Keratinocyte (primary cell): ENCODE measurements at regions not wholly inside any gene's neighbourhood (a gene's known extent, or its start where the extent isn't known, plus 50 kb on each side); places are given as distances from the start of the nearest gene placed in this dataset.

Source experiments
- DNase-seq: peaks from one replicate; pipeline ENCODE4 v3.0.0-alpha.2; 2011; ENCODE audit warnings: low read depth, missing footprints, low spot score
- FAIRE-seq: peaks from 2 replicates; lab custom pipeline; 2011; peaks lifted over from hg19 to GRCh38; lab: Jason Lieb, UNC
- H2AFZ ChIP-seq: 2 replicates; pipeline ENCODE4 v1.6.0; 2012; ENCODE audit warnings: low read length, control low read depth, inconsistent platforms; ENCODE audit not compliant: control insufficient read depth
- H3K27ac ChIP-seq: 2 replicates; pipeline ENCODE4 v1.5.1; 2011; ENCODE audit warnings: low read length; ENCODE audit not compliant: control insufficient read depth, insufficient read depth
- H3K27me3 ChIP-seq: 3 replicates; pipeline ENCODE4 v1.6.0; 2011; ENCODE audit warnings: low read length; ENCODE audit not compliant: control insufficient read depth, insufficient read depth; ENCODE audit errors: extremely low read depth
- H3K36me3 ChIP-seq, 2 experiments: 2 replicates in 1 of 2; 3 replicates in 1 of 2; pipeline ENCODE4 v1.5.1; 2011; ENCODE audit warnings: low read length in 2 of 2, mild to moderate bottlenecking in 1 of 2; ENCODE audit not compliant: control insufficient read depth in 2 of 2, insufficient read depth in 2 of 2; ENCODE audit errors: extremely low read depth in 1 of 2
- H3K4me1 ChIP-seq: 3 replicates; pipeline ENCODE4 v1.5.1; 2011; ENCODE audit warnings: low read length; ENCODE audit not compliant: control insufficient read depth, insufficient read depth; ENCODE audit errors: extremely low read depth
- H3K4me2 ChIP-seq: 3 replicates; pipeline ENCODE4 v1.6.0; 2011; ENCODE audit warnings: low read depth, low read length; ENCODE audit not compliant: control insufficient read depth, insufficient read depth; ENCODE audit errors: extremely low read depth
- H3K4me3 ChIP-seq, 3 experiments: fragments of 200-600 bp in 1 of 3; sonication (generic) in 1 of 3; 2 replicates in 2 of 3; 3 replicates in 1 of 3; pipeline ENCODE4 v1.5.1; 2011 to 2016; ENCODE audit warnings: low read length in 3 of 3, mild to moderate bottlenecking in 3 of 3, control low read depth in 2 of 3, inconsistent platforms in 1 of 3, low read depth in 1 of 3, mixed read lengths in 1 of 3, mixed run types in 1 of 3, moderate library complexity in 1 of 3; ENCODE audit not compliant: control insufficient read depth in 2 of 3, insufficient read depth in 2 of 3; ENCODE audit errors: extremely low read depth in 1 of 3
- H3K79me2 ChIP-seq: 2 replicates; pipeline ENCODE4 v1.6.0; 2012; ENCODE audit warnings: low read length; ENCODE audit not compliant: control insufficient read depth, insufficient read depth
- H3K9ac ChIP-seq: 3 replicates; pipeline ENCODE4 v1.6.0; 2011; ENCODE audit warnings: low read length; ENCODE audit not compliant: control insufficient read depth, insufficient read depth; ENCODE audit errors: extremely low read depth
- H3K9me1 ChIP-seq: 3 replicates; pipeline ENCODE4 v1.6.0; 2011; ENCODE audit warnings: low read length; ENCODE audit not compliant: control insufficient read depth, insufficient read depth; ENCODE audit errors: extremely low read depth
- H3K9me3 ChIP-seq: 2 replicates; pipeline ENCODE4 v1.5.1; 2012; ENCODE audit warnings: low read depth, low read length; ENCODE audit not compliant: control insufficient read depth
- H4K20me1 ChIP-seq: 3 replicates; pipeline ENCODE4 v1.6.0; 2011; ENCODE audit warnings: low read length; ENCODE audit not compliant: control insufficient read depth, insufficient read depth; ENCODE audit errors: extremely low read depth
- CTCF ChIP-seq, 3 experiments: IDR thresholded peaks in 1 of 3; conservative IDR thresholded peaks in 1 of 3; optimal IDR thresholded peaks in 1 of 3; 2 replicates in 2 of 3; 3 replicates in 1 of 3; pipeline versions ENCODE3 to v1.5.1; 2011; ENCODE audit warnings: low read length in 3 of 3, mild to moderate bottlenecking in 3 of 3, moderate library complexity in 2 of 3, control low read depth in 1 of 3, inconsistent platforms in 1 of 3; ENCODE audit not compliant: insufficient read depth in 2 of 3; ENCODE audit errors: extremely low read depth in 1 of 3
- EZH2 ChIP-seq: IDR thresholded peaks from one replicate; pipeline ENCODE4 v1.6.1; 2012; ENCODE audit warnings: inconsistent platforms, mild to moderate bottlenecking, low read length, moderate library complexity
- dilution Hi-C: fragments of 300-500 bp; cut with MboI; formaldehyde crosslinking; loops from one replicate; pipeline ENCODE4 v1.7.0; 2020; ENCODE audit warnings: low sequenced_read_pairs; ENCODE audit not compliant: extremely low pct_ligation_motif_present

DNA sequence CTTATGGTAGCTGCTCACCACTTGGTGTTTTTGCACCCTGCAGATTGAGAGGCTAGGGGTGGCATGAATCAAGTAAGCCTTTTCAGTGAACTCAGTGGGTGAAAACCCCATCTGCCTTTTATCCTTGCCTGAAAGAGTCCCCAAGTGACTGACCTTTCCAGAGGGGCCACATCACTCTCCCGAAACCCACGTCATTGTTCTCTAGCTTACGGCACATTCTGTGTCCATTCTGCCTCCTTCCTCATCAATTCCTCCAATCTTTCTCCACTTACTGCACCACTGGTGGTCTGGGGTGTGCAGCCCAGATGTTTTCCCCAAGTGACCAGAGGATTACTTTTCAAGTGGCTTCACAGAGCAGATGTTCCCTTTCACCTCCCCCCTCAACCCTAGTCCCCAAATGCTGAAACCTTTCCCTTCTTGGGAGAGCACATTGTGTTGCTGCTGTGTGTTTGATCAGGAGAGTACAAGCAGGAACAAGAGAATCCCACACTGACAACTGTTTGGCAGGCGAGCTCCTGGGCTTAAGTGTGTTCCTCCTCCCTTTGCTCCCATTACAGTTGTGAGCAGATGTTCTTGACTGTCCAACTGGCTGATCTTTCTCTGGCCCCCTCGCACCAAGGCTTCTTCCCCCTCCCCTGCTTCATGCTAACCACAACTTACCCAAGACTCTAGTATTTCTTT, 138.0 kb upstream of the IGF1 start:
- Histone ChIP-seq H4K20me1 (no peaks in the 10 kb centered on the region), H3K79me2 (no peaks in the 10 kb centered on the region), H3K9me1 (no peaks in the 10 kb centered on the region), H3K4me2 (no peak overlapping the region), H3K9ac (no peak overlapping the region), H2AFZ (no peak overlapping the region), H3K27ac (no peak overlapping the region), H3K27me3 (no peaks in the 10 kb centered on the region), H3K9me3 (no peaks in the 10 kb centered on the region), H3K4me1 (no peaks in the 10 kb centered on the region), H3K36me3 (no peaks in the 10 kb centered on the region), H3K4me3 (no peak overlapping the region)
- DNase-seq (no peak), FAIRE-seq (no peak)
- no peak for TF ChIP-seq CTCF (optimal IDR thresholded peaks at IDR 0.05 in 1 of 3, IDR thresholded peaks at IDR 0.05 in 1 of 3, conservative IDR thresholded peaks at IDR 0.05 in 1 of 3; ENCODE audit: extremely low read depth in 1 of 3, insufficient read depth in 2 of 3, low read length in 3 of 3)
- TF ChIP-seq EZH2 = no peak
- dilution Hi-C loops = no loop called here

DNA sequence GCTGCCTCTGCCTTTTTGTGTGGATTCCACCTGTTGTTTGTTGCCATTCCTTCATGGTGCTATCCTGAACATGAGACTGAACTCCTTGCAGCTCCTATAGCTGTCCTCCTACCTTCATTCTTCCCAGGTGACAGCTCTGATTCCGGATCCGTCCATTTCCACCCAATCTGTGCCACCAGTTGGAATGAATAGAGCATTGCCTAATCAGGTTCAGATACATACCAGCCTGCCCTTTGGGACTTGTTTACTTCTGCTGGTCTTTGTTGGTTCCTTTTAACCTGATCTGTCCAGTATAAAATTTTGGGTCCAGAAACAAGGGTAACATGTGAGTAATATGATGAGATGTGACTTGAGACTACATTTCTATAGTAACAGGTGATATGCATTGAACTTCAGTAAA, 136.3 kb upstream of the IGF1 start:
- Histone ChIP-seq H3K9me3 (no peaks in the 10 kb centered on the region), H3K27me3 (no peaks in the 10 kb centered on the region), H3K9me1 (no peaks in the 10 kb centered on the region), H3K9ac (no peak overlapping the region), H3K4me3 (no peak overlapping the region), H3K79me2 (no peaks in the 10 kb centered on the region), H3K36me3 (no peaks in the 10 kb centered on the region), H4K20me1 (no peaks in the 10 kb centered on the region), H2AFZ (no peak overlapping the region), H3K4me1 (no peaks in the 10 kb centered on the region), H3K4me2 (no peak overlapping the region), H3K27ac (no peak overlapping the region)
- no peak for FAIRE-seq
- dilution Hi-C loops = no loop called here
- TF ChIP-seq EZH2 = no peak
- DNase-seq = no peak

- dilution Hi-C loops = no loop called here
- FAIRE-seq = no peak
- DNase-seq = no peak
Measured at GRCh38 chr12:102611995-102612394, 131.6 kb upstream of the IGF1 start.

More at GRCh38 chr12:102611995-102612394, 131.6 kb upstream of the IGF1 start:
- Histone ChIP-seq H2AFZ (no peak overlapping the region), H3K9me3 (no peaks in the 10 kb centered on the region), H3K4me2 (no peak overlapping the region), H3K9me1 (no peaks in the 10 kb centered on the region), H3K79me2 (no peaks in the 10 kb centered on the region), H3K4me3 (no peak overlapping the region), H3K4me1 (no peaks in the 10 kb centered on the region), H3K9ac (no peak overlapping the region), H3K27ac (no peak overlapping the region), H3K27me3 (no peaks in the 10 kb centered on the region), H4K20me1 (no peaks in the 10 kb centered on the region), H3K36me3 (no peaks in the 10 kb centered on the region)
- TF ChIP-seq EZH2 = no peak
- no peak for TF ChIP-seq CTCF (optimal IDR thresholded peaks at IDR 0.05 in 1 of 3, IDR thresholded peaks at IDR 0.05 in 1 of 3, conservative IDR thresholded peaks at IDR 0.05 in 1 of 3; ENCODE audit: extremely low read depth in 1 of 3, insufficient read depth in 2 of 3, low read length in 3 of 3)
